A673 (cell line): ENCODE measurements at regions not wholly inside any gene's neighbourhood (a gene's known extent, or its start where the extent isn't known, plus 50 kb on each side); places are given as distances from the start of the nearest gene placed in this dataset.

ENCODE experiments used
- BruUV-seq: library from RNA; stranded (reverse); fragments of 400-500 nt; replicated peaks from 2 replicates; lab custom pipeline; 2021; lab: Mats Ljungman, UMichigan
- CTCF ChIA-PET: fragments of 300-600 bp; sonication (Branson Sonifier 250); formaldehyde crosslinking; loops from one replicate; lab custom pipeline; 2022; ENCODE audit warnings: antibody characterized with exemption; lab: Charles Lee
- POLR2A ChIA-PET: fragments of 300-600 bp; sonication (Branson Sonifier 250); formaldehyde crosslinking; loops from one replicate; lab custom pipeline; 2022; ENCODE audit warnings: antibody characterized with exemption; ENCODE audit not compliant: low non-redundant PET; lab: Charles Lee
- DNase-seq: peaks from one replicate; pipeline ENCODE4 v3.0.0-alpha.2; 2015; ENCODE audit warnings: low spot score
- H3K27ac ChIP-seq: fragments of 200-600 bp; sonication (generic); 2 replicates; pipeline ENCODE4 v1.5.1; 2016; ENCODE audit warnings: mixed run types, low read depth, mild to moderate bottlenecking, mixed read lengths, antibody characterized with exemption, low read length; ENCODE audit not compliant: poor library complexity, severe bottlenecking
- H3K27me3 ChIP-seq: fragments of 200-600 bp; sonication (generic); replicated peaks from 2 replicates; pipeline ENCODE4 v1.6.1; 2017; ENCODE audit warnings: mixed run types, low read depth, mild to moderate bottlenecking, mixed read lengths, antibody characterized with exemption, low read length; ENCODE audit not compliant: insufficient read depth, poor library complexity
- H3K36me3 ChIP-seq: fragments of 200-600 bp; sonication (generic); 2 replicates; pipeline ENCODE4 v1.6.1; 2016; ENCODE audit warnings: mixed run types, mild to moderate bottlenecking, mixed read lengths, antibody characterized with exemption, low read length; ENCODE audit not compliant: insufficient read depth, poor library complexity, severe bottlenecking
- H3K4me1 ChIP-seq: fragments of 200-600 bp; sonication (generic); 2 replicates; pipeline ENCODE4 v1.6.1; 2017; ENCODE audit warnings: mixed run types, mild to moderate bottlenecking, mixed read lengths, antibody characterized with exemption, low read length; ENCODE audit not compliant: insufficient read depth, poor library complexity, severe bottlenecking
- H3K4me3 ChIP-seq: fragments of 200-600 bp; sonication (generic); 2 replicates; pipeline ENCODE4 v1.5.1; 2016; ENCODE audit warnings: low read depth, mixed run types, mild to moderate bottlenecking, mixed read lengths, low read length; ENCODE audit not compliant: poor library complexity, severe bottlenecking
- H3K9me3 ChIP-seq: fragments of 200-600 bp; sonication (generic); 2 replicates; pipeline ENCODE4 v1.6.1; 2016; ENCODE audit warnings: mixed run types, low read depth, mild to moderate bottlenecking, mixed read lengths, antibody characterized with exemption, low read length; ENCODE audit not compliant: poor library complexity, severe bottlenecking
- EZH2 ChIP-seq: fragments of 200-600 bp; sonication (generic); IDR thresholded peaks from 2 replicates; pipeline ENCODE4 v1.6.1; 2017; ENCODE audit warnings: borderline replicate concordance, low read depth, mild to moderate bottlenecking, mixed read lengths, antibody characterized with exemption, low read length; ENCODE audit not compliant: poor library complexity, severe bottlenecking
- intact Hi-C: fragments of 100-400 bp; cut with micrococcal nuclease; formaldehyde crosslinking; loops from one replicate; pipeline ENCODE4 v1.10.0; 2022; ENCODE audit not compliant: unreplicated experiment
- TF ChIP-seq, protein P1 (sequence below): fragments of 300-800, 200-600 bp; sonication (generic); conservative IDR thresholded peaks from 2 replicates; pipeline ENCODE4 v1.5.1; 2017; ENCODE audit warnings: low read depth, mild to moderate bottlenecking, antibody characterized with exemption, low read length, moderate library complexity, mixed read lengths

DNA sequence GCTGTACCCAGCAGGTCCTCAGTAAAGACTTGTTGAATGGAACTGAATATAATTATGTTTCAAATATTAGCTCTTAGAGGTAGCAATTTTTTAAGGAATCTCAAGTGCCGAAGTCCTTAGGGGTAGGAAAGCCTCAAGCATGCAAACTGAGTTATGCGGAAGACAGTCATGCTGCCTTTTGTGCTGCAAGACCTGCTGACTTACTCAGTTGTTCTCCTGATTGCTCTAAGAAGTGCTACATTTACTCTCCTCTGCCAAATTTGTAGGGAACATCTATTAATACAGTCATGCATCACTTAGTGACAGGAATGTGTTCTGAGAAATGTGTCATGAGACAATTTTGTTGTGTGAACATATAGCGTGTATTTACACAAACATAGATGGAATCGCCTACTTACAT lies 325.6 kb upstream of the AZI2 start:
- ChIA-PET CTCF (no interaction called here), POLR2A (no interaction called here)
- no TSS peak for BruUV-seq
- DNase-seq = no peak
- no peaks in the 10 kb centered on the region for H3K36me3 ChIP-seq
- no peak for TF ChIP-seq EZH2
- TF ChIP-seq, protein P1, sequence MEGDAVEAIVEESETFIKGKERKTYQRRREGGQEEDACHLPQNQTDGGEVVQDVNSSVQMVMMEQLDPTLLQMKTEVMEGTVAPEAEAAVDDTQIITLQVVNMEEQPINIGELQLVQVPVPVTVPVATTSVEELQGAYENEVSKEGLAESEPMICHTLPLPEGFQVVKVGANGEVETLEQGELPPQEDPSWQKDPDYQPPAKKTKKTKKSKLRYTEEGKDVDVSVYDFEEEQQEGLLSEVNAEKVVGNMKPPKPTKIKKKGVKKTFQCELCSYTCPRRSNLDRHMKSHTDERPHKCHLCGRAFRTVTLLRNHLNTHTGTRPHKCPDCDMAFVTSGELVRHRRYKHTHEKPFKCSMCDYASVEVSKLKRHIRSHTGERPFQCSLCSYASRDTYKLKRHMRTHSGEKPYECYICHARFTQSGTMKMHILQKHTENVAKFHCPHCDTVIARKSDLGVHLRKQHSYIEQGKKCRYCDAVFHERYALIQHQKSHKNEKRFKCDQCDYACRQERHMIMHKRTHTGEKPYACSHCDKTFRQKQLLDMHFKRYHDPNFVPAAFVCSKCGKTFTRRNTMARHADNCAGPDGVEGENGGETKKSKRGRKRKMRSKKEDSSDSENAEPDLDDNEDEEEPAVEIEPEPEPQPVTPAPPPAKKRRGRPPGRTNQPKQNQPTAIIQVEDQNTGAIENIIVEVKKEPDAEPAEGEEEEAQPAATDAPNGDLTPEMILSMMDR = no peak
- H3K4me1 ChIP-seq = no peaks in the 10 kb centered on the region
- no peak overlapping the region for H3K27ac ChIP-seq
- H3K27me3 ChIP-seq = no peaks in the 10 kb centered on the region
- H3K9me3 ChIP-seq = no peaks in the 10 kb centered on the region
- no peak overlapping the region for H3K4me3 ChIP-seq
- intact Hi-C loops = no loop called here

DNA sequence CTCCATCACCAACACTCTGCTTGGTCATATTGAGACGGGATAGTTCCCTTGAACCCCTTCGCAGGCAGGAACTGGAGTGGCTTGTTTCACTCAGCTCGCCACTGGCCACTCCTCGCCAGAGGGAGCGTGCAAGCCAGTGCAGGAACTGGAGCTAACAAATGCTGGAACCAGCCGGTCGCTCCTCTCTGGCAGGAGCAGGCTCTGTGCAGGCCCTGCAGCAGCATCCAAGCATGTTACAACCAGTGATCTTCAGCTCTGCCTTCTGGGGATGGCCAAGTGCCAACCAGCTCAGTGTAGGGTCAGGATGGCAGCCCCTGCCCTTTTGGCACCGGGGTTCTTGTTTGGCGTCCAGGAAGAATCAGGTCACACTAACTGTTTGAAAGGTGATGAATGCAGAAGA lies 329.0 kb upstream of the AZI2 start:
- POLR2A ChIA-PET = no interaction called here
- Histone ChIP-seq H3K27me3 (no peaks in the 10 kb centered on the region), H3K4me1 (no peaks in the 10 kb centered on the region), H3K36me3 (no peaks in the 10 kb centered on the region), H3K27ac (no peak overlapping the region), H3K9me3 (no peaks in the 10 kb centered on the region), H3K4me3 (no peak overlapping the region)
- TF ChIP-seq, protein P1 = no peak
- CTCF ChIA-PET = no interaction called here
- DNase-seq = no peak
- no TSS peak for BruUV-seq
- intact Hi-C loops = no loop called here

DNA sequence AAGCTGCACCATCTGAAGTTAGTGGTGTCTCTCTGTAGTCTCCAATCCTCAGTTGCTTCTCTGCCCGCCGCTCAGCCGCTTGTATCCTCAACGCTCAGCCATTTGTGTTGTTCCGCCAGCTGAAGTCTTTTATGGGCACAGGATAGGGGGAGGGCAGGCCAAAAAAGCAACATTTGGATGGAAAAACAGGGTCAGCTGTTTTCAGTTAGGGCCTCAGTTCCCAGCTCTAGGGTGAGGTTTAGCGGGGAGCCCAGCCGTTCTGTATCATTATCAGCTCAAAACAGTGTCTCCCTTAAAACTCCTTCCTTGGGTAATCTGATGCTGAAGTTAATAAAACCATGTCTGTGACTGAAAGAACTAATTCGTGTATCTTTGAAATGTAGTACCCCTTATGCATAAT lies 329.5 kb upstream of the AZI2 start:
- no TSS peak for BruUV-seq
- intact Hi-C loops = no loop called here
- Histone ChIP-seq H3K4me1 (no peaks in the 10 kb centered on the region), H3K27ac (no peak overlapping the region), H3K36me3 (no peaks in the 10 kb centered on the region), H3K4me3 (no peak overlapping the region), H3K27me3 (no peaks in the 10 kb centered on the region), H3K9me3 (no peaks in the 10 kb centered on the region)
- ChIA-PET POLR2A (interaction anchor here (0.6 kb wide), 1 partner anchor 266 kb away, joined by 3 read pairs; no protein-coding TSS in a partner anchor), CTCF (no interaction called here)
- DNase-seq = no peak
- TF ChIP-seq, protein P1 = no peak
- TF ChIP-seq EZH2 = no peak
